Naive thymus-derived CD8-positive, alpha-beta T cell (primary cell): ENCODE measurements at regions not wholly inside any gene's neighbourhood (a gene's known extent, or its start where the extent isn't known, plus 50 kb on each side); places are given as distances from the start of the nearest gene placed in this dataset.
"Not testable (repeated sequence)": the region's sequence is repeated elsewhere in the genome, so short reads cannot be mapped to it uniquely, and the experiment has no call there.

Experiments
- ATAC-seq, 2 donors: fragments of 150-1000 bp; cut with Tn5 transposase in 1 of 2; sonication (Bioruptor Pico), chemical (Tn5 transposase) in 1 of 2; 1 replicate in 1 of 2; 2 replicates in 1 of 2; pipeline ENCODE4 v1.10.0; 2021; ENCODE audit warnings: mild to moderate bottlenecking in 2 of 2, moderate library complexity in 2 of 2
- POLR2A ChIA-PET: fragments of 350-600 bp; sonication (Branson Sonifier 250); formaldehyde crosslinking; loops from one replicate; lab custom pipeline; 2021; ENCODE audit warnings: antibody characterized with exemption; lab: Charles Lee
- DNase-seq, 10 donors: peaks; one replicate each; pipeline versions ENCODE4 v3.0.0 to v3.0.0-alpha.2; 2020 to 2022
- H3K27ac Mint-ChIP-seq, 10 donors: one replicate each; pipeline ENCODE4 v1.8.0; 2020 to 2022; ENCODE audit warnings: mild to moderate bottlenecking in 10 of 10, mixed read lengths in 10 of 10, moderate library complexity in 4 of 10, inconsistent platforms in 1 of 10
- H3K27me3 Mint-ChIP-seq, 5 donors: one replicate each; pipeline ENCODE4 v1.8.0; 2021 to 2022; ENCODE audit warnings: mixed read lengths in 5 of 5
- H3K36me3 Mint-ChIP-seq, 3 donors: one replicate each; pipeline ENCODE4 v1.8.0; 2020 to 2022; ENCODE audit warnings: mixed read lengths in 3 of 3, mild to moderate bottlenecking in 2 of 3, inconsistent platforms in 1 of 3
- H3K4me1 Mint-ChIP-seq, 4 donors: one replicate each; pipeline ENCODE4 v1.8.0; 2021 to 2022; ENCODE audit warnings: mixed read lengths in 4 of 4
- H3K4me3 Mint-ChIP-seq, 10 donors: one replicate each; pipeline ENCODE4 v1.8.0; 2020 to 2022; ENCODE audit warnings: mild to moderate bottlenecking in 10 of 10, mixed read lengths in 10 of 10, moderate library complexity in 6 of 10, inconsistent platforms in 1 of 10
- H3K9me3 Mint-ChIP-seq, 9 donors: one replicate each; pipeline ENCODE4 v1.8.0; 2020 to 2022; ENCODE audit warnings: mixed read lengths in 9 of 9, mild to moderate bottlenecking in 3 of 9, inconsistent platforms in 1 of 9, moderate library complexity in 1 of 9

- H3K27ac Mint-ChIP-seq: no peak overlapping the region
- peaks cover 1 to 4% (median 3%) of the 10 kb centered on the region in 4 donors for H3K4me1 Mint-ChIP-seq
- H3K4me3 Mint-ChIP-seq: no peak overlapping the region
- no peaks in the 10 kb centered on the region for H3K27me3 Mint-ChIP-seq
- no peaks in the 10 kb centered on the region for H3K9me3 Mint-ChIP-seq
- H3K36me3 Mint-ChIP-seq: no peaks in the 10 kb centered on the region
- DNase-seq (no peak), ATAC-seq (no peak)
- POLR2A ChIA-PET: interaction anchor here (0.9 to 1.2 kb wide), 2 partner anchors 12 to 53 kb away, joined by 3 to 4 read pairs; partner anchors contain the start of gene ZNF831
Observed at GRCh38 chr20:59110607-59111006, 53.0 kb upstream of the ZNF831 start.

- Mint-ChIP-seq H3K4me3 (no peak overlapping the region), H3K27me3 (peaks cover 0 to 2% (median 0%) of the 10 kb centered on the region in 5 donors), H3K9me3 (no peaks in the 10 kb centered on the region), H3K4me1 (peaks cover 10 to 22% (median 15%) of the 10 kb centered on the region in 4 donors), H3K36me3 (no peaks in the 10 kb centered on the region), H3K27ac (no peak overlapping the region)
- ATAC-seq: no peak
- POLR2A ChIA-PET: interaction anchor here (1.6 kb wide), 1 partner anchor 17 kb away, joined by 5 read pairs; no protein-coding TSS in a partner anchor
- DNase-seq: no peak
Observed at GRCh38 chr20:59105581-59105980, 58.0 kb upstream of the ZNF831 start.

GRCh38 chr20:59104831-59105230, 58.8 kb upstream of the ZNF831 start:
- Mint-ChIP-seq H3K36me3 (no peaks in the 10 kb centered on the region), H3K4me3 (no peak overlapping the region), H3K9me3 (no peaks in the 10 kb centered on the region), H3K4me1 (peaks cover 10 to 22% (median 15%) of the 10 kb centered on the region in 4 donors), H3K27ac (peak overlapping the region in 1 of 10 donors; percentile 21), H3K27me3 (peaks cover 0 to 2% (median 0%) of the 10 kb centered on the region in 5 donors)
- ATAC-seq (no peak), DNase-seq (no peak)
- POLR2A ChIA-PET: interaction anchor here (1.6 kb wide), 1 partner anchor 18 kb away, joined by 5 read pairs; no protein-coding TSS in a partner anchor

- DNase-seq (no peak), ATAC-seq (no peak)
- no peaks in the 10 kb centered on the region for H3K9me3 Mint-ChIP-seq
- peaks cover 10 to 22% (median 15%) of the 10 kb centered on the region in 4 donors for H3K4me1 Mint-ChIP-seq
- POLR2A ChIA-PET: interaction anchor here (1.6 kb wide), 1 partner anchor 19 kb away, joined by 6 read pairs; no protein-coding TSS in a partner anchor
- H3K27me3 Mint-ChIP-seq: peaks cover 0 to 2% (median 0%) of the 10 kb centered on the region in 5 donors
- H3K27ac Mint-ChIP-seq: peak overlapping the region in 3 of 10 donors; percentile 1 to 14 (median 8)
- no peaks in the 10 kb centered on the region for H3K36me3 Mint-ChIP-seq
- no peak overlapping the region for H3K4me3 Mint-ChIP-seq
Observed at GRCh38 chr20:59103573-59103972, 60.0 kb upstream of the ZNF831 start.

- POLR2A ChIA-PET: interaction anchor here (1.6 kb wide), 1 partner anchor 20 kb away, joined by 6 read pairs; no protein-coding TSS in a partner anchor
- ATAC-seq (peak in 1 of 2 donors; percentile 20), DNase-seq (no peak)
- Mint-ChIP-seq H3K9me3 (no peaks in the 10 kb centered on the region), H3K27me3 (peaks cover 0 to 2% (median 0%) of the 10 kb centered on the region in 5 donors), H3K4me1 (peaks cover 13 to 22% (median 15%) of the 10 kb centered on the region in 4 donors), H3K36me3 (no peaks in the 10 kb centered on the region), H3K27ac (peak overlapping the region in 3 of 10 donors; percentile 1 to 14 (median 4)), H3K4me3 (no peak overlapping the region)
Observed at GRCh38 chr20:59102841-59103299, 60.3 kb upstream of the PRELID3B start.

GRCh38 chr20:59101961-59102360, 59.4 kb upstream of the PRELID3B start:
- H3K36me3 Mint-ChIP-seq: no peaks in the 10 kb centered on the region
- peaks cover 0 to 2% (median 0%) of the 10 kb centered on the region in 5 donors for H3K27me3 Mint-ChIP-seq
- DNase-seq (no peak), ATAC-seq (no peak)
- no peak overlapping the region for H3K4me3 Mint-ChIP-seq
- peaks cover 13 to 22% (median 15%) of the 10 kb centered on the region in 4 donors for H3K4me1 Mint-ChIP-seq
- POLR2A ChIA-PET: interaction anchor here (0.5 kb wide), 1 partner anchor 151 kb away, joined by 3 read pairs; no protein-coding TSS in a partner anchor
- H3K9me3 Mint-ChIP-seq: no peaks in the 10 kb centered on the region
- no peak overlapping the region for H3K27ac Mint-ChIP-seq

GRCh38 chr20:59099864-59100263, 57.3 kb upstream of the PRELID3B start:
- H3K36me3 Mint-ChIP-seq, POLR2A ChIA-PET, ATAC-seq, H3K9me3 Mint-ChIP-seq, H3K4me3 Mint-ChIP-seq, DNase-seq, H3K27me3 Mint-ChIP-seq: not testable (repeated sequence)
- Mint-ChIP-seq H3K4me1 (peaks cover 17 to 27% (median 21%) of the 10 kb centered on the region in 4 donors), H3K27ac (peak overlapping the region in 2 of 10 donors; percentile 2 to 29)

- H3K4me3 Mint-ChIP-seq: no peak overlapping the region
- H3K4me1 Mint-ChIP-seq: peaks cover 3 to 19% (median 7%) of the 10 kb centered on the region in 4 donors
- H3K27ac Mint-ChIP-seq: peak overlapping the region in 4 of 10 donors; percentile 1 to 79 (median 76)
- H3K9me3 Mint-ChIP-seq: no peaks in the 10 kb centered on the region
- H3K36me3 Mint-ChIP-seq: no peaks in the 10 kb centered on the region
- POLR2A ChIA-PET: interaction anchor here (0.7 to 1.8 kb wide), 2 partner anchors 27 to 122 kb away, joined by 5 read pairs; no protein-coding TSS in a partner anchor
- no peaks in the 10 kb centered on the region for H3K27me3 Mint-ChIP-seq
- ATAC-seq (no peak), DNase-seq (no peak)
Observed at GRCh38 chr20:59095140-59095539, 52.6 kb upstream of the PRELID3B start.

- no peaks in the 10 kb centered on the region for H3K9me3 Mint-ChIP-seq
- DNase-seq: no peak
- H3K27ac Mint-ChIP-seq: peak overlapping the region in 2 of 10 donors; percentile 1 to 79
- no peak overlapping the region for H3K4me3 Mint-ChIP-seq
- H3K27me3 Mint-ChIP-seq: no peaks in the 10 kb centered on the region
- H3K4me1 Mint-ChIP-seq: peaks cover 3 to 19% (median 7%) of the 10 kb centered on the region in 4 donors
- POLR2A ChIA-PET: interaction anchor here (1.8 kb wide), 1 partner anchor 28 kb away, joined by 5 read pairs; no protein-coding TSS in a partner anchor
- H3K36me3 Mint-ChIP-seq: no peaks in the 10 kb centered on the region
- ATAC-seq: no peak
Observed at GRCh38 chr20:59094576-59094975, 52.0 kb upstream of the PRELID3B start.
